Keratinocyte (primary cell): ENCODE measurements at regions not wholly inside any gene's neighbourhood (a gene's known extent, or its start where the extent isn't known, plus 50 kb on each side); places are given as distances from the start of the nearest gene placed in this dataset.
"Not testable (repeated sequence)": the region's sequence is repeated elsewhere in the genome, so short reads cannot be mapped to it uniquely, and the experiment has no call there.

Experiments used
- EZH2 ChIP-seq: IDR thresholded peaks from one replicate; pipeline ENCODE4 v1.6.1; 2012; ENCODE audit warnings: inconsistent platforms, mild to moderate bottlenecking, low read length, moderate library complexity
- TF ChIP-seq, protein P1 (sequence below), 3 experiments: IDR thresholded peaks in 1 of 3; conservative IDR thresholded peaks in 1 of 3; optimal IDR thresholded peaks in 1 of 3; 2 replicates in 2 of 3; 3 replicates in 1 of 3; pipeline versions ENCODE3 to v1.5.1; 2011; ENCODE audit warnings: low read length in 3 of 3, mild to moderate bottlenecking in 3 of 3, moderate library complexity in 2 of 3, control low read depth in 1 of 3, inconsistent platforms in 1 of 3; ENCODE audit not compliant: insufficient read depth in 2 of 3; ENCODE audit errors: extremely low read depth in 1 of 3

- not testable (repeated sequence) for TF ChIP-seq EZH2
- TF ChIP-seq, protein P1, sequence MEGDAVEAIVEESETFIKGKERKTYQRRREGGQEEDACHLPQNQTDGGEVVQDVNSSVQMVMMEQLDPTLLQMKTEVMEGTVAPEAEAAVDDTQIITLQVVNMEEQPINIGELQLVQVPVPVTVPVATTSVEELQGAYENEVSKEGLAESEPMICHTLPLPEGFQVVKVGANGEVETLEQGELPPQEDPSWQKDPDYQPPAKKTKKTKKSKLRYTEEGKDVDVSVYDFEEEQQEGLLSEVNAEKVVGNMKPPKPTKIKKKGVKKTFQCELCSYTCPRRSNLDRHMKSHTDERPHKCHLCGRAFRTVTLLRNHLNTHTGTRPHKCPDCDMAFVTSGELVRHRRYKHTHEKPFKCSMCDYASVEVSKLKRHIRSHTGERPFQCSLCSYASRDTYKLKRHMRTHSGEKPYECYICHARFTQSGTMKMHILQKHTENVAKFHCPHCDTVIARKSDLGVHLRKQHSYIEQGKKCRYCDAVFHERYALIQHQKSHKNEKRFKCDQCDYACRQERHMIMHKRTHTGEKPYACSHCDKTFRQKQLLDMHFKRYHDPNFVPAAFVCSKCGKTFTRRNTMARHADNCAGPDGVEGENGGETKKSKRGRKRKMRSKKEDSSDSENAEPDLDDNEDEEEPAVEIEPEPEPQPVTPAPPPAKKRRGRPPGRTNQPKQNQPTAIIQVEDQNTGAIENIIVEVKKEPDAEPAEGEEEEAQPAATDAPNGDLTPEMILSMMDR (optimal IDR thresholded peaks at IDR 0.05 in 1 of 3, IDR thresholded peaks at IDR 0.05 in 1 of 3, conservative IDR thresholded peaks at IDR 0.05 in 1 of 3; ENCODE audit: extremely low read depth in 1 of 3, insufficient read depth in 2 of 3, low read length in 3 of 3) = not testable (repeated sequence)
Observed at GRCh38 chr22:16891892-16892291, 66.7 kb upstream of the XKR3 start.
